HG03442 (cell line): ENCODE measurements at regions not wholly inside any gene's neighbourhood (a gene's known extent, or its start where the extent isn't known, plus 50 kb on each side); places are given as distances from the start of the nearest gene placed in this dataset.

Experiments used
- ATAC-seq: cut with Tn5 transposase; IDR thresholded peaks from one replicate; pipeline ENCODE4 v1.9.1; 2021; ENCODE audit warnings: mild to moderate bottlenecking, moderate library complexity; ENCODE audit not compliant: unreplicated experiment

- no peak for ATAC-seq
Observed at GRCh38 chrX:124984140-124984813, 335.4 kb upstream of the TEX13C start.

- ATAC-seq, result no peak
Observed at GRCh38 chrX:124986284-124986683, 333.4 kb upstream of the TEX13C start.

- ATAC-seq, result no peak
Observed at GRCh38 chrX:124993735-124994134, 325.9 kb upstream of the TEX13C start.

DNA sequence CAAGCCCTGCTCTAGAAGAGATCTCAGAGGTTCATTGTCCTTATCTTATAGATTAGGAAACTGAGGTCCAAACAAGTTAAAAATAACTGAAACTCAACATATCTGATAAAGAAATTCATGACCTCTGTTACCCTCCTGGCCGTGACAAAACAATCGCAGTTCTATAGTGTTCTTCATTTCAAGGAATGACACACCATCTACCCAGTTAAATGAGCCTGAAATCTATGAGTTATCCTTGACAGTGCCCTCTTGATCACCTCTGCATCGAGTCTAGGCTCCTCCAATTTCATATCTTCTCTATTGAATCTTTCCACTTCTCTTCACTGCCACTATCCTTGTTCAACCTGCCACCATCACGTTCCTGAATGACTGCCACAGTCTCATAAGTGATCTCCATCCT, 325.3 kb upstream of the TEX13C start:
- ATAC-seq, result no peak

GRCh38 chrX:125003746-125004446, 315.8 kb upstream of the TEX13C start:
- ATAC-seq, result no peak

GRCh38 chrX:125004799-125005198, 314.9 kb upstream of the TEX13C start:
- no peak for ATAC-seq

DNA sequence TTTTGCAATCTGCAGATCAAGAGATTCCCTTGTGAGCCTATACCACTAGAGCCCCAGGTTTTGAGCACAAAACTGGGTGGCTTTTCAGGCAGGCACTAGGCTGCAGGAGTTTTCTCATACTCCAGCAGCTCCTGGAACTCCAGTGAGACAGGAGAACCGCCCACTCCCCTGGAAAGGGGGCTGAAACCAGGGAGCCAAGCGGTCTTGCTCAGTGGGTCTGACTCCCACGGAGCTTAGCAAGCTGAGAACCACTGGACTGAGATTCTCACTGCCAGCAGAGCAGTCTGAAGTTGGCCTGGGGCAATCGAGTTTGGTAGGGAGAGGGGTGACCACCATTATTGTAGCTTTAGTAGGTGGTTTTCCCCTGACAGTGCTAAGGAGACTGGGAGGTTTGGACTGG, 313.8 kb upstream of the TEX13C start:
- no peak for ATAC-seq

DNA sequence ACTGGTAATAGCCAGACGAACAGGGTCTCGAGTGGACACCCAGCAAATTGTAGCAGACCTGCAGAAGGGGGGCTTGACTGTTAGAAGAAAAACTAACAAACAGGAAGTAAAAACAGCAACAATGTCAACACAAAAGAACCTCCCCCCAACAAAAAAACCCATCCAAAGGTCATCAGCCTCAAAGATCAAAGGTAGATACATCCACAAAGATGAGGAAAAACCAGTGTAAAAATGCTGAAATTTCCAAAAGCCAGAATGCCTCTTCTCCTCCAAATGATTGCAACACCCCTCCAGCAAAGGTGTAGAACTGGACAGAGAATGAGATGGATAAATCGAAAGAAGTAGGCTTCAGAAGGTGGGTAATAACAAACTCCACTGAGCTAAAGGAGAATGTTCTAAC, 313.0 kb upstream of the TEX13C start:
- no peak for ATAC-seq

DNA sequence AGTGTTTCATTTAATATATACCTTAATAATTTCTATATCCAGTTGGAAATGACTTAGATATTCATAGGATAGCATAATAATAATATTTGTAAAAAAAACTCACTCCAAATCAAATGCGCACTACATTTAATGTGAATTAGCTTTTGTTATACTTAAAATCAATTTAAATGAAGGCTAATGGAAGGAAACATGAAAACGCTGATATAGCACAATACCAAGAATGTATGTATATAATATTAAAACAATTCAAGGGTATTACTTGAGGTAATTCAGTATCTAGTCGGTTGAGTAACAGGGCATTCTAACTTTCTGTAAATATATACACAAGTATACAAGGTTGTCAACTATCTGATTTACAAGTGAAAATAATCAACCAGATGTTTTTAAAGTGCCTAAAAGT, 307.1 kb upstream of the TEX13C start:
- ATAC-seq, result no peak

DNA sequence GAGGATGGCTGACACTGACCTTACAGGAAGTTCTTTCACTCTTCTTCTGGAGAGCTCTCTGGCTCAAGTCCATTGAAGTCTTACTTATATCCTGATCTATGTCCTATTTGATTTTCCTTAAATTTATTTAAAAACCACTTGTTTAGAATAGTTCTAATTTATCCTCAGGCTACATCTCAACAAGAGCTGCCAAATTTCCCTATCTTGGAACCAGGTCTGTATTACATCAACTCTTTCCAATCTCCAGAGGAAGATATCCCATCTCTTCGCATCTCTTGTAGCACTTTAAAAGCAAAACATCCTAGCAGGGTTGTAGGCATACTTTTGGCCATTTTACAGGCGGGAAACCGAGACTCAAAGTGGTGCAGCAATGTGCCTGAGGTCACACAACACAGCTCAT, 290.5 kb upstream of the TEX13C start:
- no peak for ATAC-seq
